Anterior cingulate cortex (tissue), 58 donors: ENCODE measurements at regions not wholly inside any gene's neighbourhood (a gene's known extent, or its start where the extent isn't known, plus 50 kb on each side); places are given as distances from the start of the nearest gene placed in this dataset.

Source experiments
- DNase-seq, 58 donors: peaks; one replicate each; lab custom pipeline; 2025; lab: John Stamatoyannopoulos, UW

DNA sequence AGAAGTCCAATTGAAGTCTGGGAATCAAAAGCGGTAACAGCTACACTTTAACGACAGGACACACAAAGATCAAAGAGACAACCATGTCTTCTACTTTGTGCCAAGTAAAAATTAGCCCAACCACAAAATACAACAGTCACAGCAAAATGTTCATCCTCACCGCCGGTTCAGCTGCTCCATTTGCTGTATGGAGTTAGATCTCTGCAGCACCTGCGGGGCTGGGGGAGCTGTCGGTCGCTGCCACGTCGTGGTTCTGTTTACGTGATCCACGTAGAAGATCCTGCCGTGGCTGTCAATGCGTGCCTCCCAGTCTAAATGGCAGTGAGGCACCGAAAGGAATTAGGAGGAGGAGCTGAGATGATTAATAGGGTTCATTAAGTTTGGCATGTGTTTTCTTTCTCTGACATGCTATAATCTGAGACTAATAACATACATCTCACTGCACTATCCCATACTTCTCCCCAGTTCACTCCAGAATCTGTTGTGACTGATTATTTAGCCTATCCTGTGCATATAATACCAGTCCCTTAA, 136.5 kb upstream of the STK17B start:
- DNase-seq: no peak

DNA sequence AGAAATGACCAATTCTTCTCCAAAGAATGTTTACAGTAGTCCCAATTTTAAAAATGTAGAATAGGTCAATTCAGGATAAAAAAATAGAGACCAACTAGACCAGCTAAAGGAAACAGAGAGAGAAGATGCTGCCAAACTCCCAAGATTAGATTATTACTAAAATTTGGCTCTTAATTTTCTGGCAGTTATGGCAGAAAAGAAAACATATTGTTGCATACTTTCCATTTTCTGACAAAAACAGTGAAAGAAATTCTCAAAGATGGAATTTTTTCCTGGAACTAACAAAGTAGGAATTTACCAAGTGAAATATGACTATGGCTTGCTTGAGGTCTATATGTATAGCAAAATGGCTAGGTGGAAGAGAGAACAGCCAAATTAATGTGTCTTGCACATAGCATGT, 138.3 kb upstream of the STK17B start:
- DNase-seq: no peak

DNA sequence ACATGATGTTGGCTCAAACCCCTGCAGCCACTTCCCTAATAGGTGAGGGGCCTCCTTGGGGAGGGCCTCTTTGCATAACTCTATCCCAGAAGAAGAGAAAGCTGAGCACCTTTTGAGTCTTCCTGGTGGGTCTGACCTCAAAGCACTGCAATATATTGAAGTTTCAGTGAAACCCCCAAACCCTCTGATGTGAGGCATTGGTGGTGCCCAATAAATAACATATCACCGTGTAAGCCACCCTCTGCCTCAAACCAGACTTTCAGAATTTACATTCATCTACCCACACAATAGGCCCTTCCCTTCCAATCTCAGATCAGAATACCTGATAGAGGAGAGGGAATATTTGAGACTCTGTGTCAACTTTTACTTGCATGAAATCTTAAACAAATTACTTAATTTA, 142.8 kb upstream of the STK17B start:
- no peak for DNase-seq

DNA sequence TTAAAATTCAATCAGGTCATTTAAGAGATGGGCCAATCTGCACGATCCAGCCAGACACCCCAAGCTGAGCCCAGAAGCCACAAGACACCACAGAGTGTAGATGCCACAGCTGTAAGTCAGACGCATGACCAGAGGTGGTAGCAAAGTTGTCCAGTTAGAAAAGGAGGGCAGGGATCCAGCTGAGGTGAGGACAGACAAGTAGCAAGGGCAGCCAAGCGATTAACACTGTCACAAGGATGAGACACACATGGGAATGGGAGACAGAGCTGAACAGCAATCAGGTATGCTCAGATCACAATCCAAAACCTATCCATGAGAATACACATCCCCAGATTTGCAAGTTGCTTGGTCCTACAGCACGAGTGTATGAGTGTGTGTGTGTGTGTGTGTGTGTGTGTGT, 143.4 kb upstream of the STK17B start:
- no peak for DNase-seq

DNA sequence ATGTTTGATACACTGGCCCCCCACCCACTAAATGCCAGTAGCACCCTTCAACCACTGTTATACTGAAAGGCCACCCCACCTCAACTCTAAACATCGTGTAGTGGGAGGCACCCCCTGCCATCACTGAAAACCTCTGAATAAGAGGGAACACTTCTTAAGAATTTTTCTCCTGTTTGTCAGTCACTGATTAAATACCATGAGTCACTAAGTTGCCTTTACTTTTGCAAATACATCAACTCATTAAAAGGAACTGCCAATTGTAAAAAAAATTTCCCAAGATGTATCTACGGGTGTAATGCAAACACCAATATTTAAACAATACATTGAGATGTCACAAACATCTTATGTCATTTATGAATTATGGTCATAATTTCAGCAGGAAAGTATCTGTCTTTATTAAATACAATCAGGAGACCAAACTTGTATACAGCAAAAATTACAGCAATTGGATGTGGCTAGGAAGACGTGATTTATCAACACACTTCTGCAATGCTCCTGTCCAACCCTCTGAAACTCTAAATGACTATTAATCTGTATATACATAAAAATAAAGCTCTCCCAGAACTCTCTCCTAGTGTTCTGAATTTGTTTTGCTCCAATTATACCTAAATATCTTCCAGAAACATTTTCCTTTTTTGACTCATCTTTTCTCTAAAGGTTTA, 144.1 kb upstream of the STK17B start:
- DNase-seq: no peak

DNA sequence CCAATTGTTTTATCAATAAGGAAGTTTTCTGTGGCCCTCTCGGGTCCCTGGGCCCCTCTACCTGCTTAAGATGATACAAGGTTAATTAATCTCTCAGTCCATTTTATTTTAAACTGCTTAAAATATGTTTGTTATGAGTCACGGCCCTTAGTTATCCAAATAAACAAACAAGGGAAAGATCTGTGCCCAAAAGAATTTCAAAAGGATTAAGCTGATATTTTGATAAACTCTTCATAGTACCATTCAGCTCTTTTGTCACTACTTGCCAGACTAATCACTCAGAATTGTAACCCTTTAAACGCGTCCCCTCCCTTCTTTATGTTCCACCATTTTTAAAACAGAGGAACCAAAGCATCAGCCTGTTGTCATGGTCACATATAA, 144.7 kb upstream of the STK17B start:
- no peak for DNase-seq

DNA sequence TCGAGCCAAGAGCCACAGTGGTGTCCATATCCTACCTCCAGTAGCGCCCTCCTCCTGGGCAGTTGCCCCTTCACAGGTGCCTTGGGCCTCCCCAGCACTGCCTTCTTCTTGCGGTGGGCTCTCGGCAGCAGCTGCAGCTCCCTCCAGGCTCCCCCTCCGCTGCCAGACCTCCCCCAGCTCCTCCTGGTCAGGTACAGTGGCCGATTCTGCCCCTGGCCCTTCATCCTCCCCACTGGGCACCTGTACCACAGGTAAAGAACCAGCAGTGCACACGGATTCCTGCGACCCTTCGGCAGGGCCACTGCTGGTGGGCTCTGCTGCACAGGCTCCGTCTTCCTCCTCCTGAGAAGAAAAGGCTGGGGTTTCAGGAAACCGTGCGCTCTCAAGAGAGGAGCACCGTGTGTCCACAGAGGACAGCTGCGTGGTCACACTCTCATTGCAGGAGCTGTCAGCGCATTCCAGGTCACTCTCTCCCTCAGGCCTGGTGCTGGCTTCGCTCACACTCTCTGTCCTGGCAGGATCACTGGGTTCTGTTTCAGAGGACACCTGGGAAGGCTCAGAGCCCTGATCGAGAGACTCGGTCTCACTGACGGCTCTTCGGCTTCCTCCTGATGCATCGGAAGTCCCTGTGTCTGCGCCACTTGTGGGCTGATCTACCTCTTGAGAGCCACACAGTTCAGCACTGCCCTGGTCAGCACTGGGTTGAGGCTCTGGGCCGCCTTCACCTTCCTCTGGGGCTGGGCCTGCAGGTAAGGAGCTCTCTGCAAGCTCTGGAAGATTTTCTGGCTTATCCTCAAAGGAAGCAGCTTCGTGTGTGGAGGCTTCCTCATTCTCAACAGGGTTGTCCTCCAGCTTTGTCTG, 147.4 kb upstream of the STK17B start:
- DNase-seq: no peak

DNA sequence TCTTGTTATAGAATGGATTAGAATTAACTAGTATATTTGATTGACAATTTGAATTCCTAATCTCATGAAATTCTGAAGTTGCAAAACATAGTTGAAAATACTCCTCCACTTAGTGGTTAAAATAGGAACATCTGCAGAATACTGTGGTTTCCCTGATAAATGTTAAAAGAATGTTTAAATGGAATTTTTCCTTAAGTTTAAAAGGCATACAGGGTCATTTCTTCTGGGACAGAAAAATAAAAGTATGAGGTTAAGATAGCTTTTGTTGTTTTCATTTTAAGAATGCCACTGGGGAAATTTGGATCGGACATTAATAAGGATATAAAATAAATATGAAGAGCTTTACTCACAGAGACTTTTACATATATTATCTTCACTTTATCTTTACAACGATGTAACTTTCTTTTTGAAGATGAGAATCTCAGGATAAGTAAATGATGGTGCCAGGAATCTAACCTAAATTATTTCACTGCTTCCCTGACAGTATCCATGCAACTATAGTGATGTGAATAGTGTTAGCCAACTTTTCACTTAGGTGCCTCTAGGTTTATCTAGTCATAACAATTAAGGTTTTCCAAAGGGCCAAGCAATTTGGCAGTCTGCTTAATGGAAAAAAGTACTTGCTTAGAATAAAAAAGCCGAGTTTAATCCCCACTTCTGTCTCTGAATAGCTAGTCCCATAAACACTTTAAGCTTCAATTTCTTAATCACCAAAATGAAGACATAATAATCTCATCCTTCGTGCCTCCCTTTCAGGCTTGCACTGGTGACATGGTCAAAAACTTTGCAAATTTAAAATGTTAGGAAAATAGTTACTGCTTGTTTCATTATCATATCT, 151.8 kb upstream of the STK17B start:
- no peak for DNase-seq

DNA sequence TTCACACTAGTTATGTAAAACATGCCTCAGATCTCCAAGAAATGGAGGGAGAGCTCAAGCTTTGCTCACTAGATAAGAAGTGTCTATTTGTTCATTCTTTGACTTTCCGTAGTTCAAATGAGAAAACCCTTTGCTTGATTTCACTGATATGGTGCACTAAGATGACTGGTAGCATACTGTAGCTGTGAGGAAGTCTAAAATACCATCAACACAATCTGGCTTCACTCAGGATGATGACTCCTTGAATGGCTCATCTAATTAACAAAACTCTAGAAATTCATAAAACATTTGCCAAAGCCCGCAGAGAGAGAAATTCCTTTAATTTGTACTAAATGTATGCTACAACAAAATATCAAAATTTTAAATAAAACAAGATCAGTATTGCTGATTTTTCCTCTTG, 152.8 kb upstream of the STK17B start:
- no peak for DNase-seq

DNA sequence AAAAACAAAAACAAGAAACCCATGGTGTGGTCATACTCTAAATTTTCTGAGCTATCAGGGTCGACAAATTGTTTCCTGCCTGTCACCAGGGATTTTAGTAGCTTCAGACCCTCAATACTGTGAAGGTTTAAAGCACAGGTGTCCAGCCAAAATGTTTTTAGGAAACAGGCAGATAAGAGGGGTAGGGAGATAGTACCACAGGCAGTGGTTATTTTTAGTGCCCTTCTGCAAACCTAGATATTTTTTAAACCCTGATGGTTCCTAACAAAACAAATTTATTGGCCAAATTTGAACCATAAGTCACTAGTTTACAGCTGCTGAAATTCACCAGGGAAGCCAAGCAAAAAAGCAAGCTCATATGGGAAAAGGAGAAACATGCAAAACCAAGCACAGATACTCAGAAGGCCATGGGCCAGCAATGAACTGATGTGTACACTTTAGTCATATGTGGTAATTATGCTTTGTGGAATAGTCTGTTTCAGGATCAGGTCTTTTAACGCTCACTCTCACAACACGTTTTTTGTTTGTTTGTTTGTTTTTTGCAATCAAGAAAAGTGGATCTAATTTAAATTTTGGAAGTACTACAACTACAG, 156.8 kb upstream of the STK17B start:
- no peak for DNase-seq

DNA sequence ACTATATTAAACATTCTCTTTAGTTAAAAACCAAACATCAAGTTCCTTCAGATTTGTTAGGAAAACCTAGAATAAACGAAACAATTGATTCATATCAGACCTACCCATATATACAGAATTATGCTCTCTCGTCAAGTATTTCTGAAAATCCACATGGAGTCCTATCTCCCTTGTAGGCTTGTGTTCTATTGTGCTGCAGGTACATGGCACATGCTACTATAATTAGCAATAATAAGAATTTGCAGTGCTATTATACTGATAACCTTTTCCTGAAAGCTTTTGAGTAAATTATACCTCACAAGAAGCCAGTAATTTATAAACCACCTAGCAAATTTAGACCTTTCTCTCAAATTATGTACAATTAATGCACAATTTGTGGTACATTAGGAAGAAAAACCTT, 158.6 kb upstream of the STK17B start:
- no peak for DNase-seq

DNA sequence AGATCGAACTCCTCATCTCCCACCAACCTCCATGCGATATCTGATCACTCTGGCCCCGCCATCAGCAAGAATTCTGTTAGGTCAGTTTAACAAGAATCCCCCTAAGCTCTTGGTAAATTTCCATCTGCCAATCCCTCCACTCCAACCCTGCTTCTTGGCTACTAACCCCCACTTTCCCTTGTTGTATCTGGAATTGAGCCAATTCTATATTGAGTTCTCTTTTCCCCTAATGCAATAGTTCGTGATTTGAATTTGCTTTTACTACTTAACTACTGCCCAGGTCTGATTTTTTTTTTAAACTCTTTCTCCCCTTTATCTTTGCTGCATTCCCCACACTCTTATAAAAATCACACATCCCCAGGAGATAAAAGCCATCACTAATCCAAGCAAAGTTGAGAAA, 159.3 kb upstream of the STK17B start:
- DNase-seq: no peak

DNA sequence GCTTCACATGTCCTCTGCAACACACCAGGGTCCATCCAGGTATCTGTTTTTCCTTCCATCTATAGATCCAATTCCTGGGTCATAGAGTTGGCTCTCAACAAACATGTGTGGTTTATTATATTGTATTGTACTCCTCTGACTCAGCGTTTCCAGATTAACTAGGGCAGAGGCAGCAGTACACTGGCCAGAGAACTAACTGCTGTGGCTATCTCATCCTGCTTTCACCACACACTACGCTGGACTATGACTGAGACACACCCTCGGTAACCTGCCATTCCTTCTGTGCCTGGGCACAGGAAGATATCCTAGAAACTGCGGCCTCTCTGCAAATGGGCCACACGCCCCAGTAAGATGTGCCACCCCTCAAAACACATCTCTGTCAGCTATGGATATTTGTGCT, 159.8 kb upstream of the STK17B start:
- no peak for DNase-seq

DNA sequence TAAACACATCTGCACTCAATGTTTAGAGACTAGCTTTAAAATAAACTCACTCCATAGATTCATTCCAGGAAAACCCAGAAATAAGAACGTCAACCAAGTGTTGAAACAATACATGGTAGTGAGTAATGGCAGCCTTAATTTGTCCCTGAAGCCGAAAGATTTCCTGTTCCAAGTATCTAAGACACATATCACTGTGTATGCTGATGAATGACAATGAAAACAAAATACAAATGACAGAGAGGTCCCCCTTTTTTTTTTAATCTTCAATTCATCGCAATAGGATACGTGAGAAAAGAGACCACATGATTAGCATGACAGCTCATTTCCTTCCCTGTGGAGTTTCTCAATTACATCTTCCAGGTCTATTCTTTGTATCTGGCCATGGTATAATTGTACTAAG, 160.5 kb upstream of the STK17B start:
- no peak for DNase-seq

DNA sequence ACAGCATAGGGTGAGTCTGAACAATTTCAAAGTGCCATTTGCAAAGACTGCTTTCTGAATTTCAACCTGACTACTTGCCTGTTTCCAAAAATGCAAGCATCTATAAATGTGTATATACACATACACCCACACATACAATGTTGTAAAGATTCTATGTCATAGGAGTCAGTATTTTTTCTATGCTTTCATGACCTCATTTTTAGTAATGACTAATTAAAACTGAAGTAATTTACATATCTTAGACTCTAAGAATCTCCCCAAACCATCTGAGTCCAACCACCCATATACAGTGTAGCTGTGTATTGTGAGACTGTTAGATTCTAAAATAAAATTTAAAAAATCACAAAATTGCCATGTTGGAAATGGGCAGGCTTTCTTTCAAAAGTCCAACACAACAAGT, 162.0 kb upstream of the STK17B start:
- DNase-seq: no peak

DNA sequence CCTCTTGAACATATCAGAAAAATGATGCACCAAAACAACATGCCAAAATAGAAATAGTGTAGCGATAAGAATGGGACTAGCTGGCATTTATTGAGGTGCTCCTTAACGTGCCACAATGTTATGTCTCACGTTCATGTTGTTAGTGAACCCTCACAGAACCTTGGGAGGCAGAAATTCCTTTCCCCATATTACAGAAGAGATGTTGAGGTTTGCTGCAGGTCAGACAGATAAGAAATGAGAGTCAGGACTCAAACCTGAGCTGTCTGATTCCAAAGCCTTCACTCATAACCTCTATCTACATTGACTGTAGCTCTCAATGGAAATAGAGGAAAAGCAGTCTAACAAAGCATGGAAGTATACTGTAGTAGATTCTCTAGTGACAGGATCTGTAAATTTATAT, 163.3 kb upstream of the STK17B start:
- no peak for DNase-seq

DNA sequence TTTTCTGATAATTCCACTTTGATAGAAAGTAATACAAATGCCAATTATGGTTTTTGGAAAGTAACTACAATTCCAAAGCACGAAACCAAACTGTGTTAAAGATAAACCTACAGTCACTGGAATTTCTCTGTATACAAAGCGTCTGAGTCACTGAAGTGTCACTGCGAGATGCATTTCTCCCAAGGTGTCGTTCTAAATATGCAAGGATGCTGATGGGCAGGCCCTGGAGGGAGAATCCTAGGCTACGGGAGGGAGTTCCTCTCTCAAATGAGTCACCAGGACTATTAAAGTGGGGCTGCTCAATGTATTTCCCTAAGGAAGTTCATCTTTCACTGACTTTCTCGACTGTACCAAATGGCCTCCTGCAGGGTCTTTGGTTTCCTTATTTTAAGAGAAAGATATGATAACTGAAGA, 163.8 kb upstream of the STK17B start:
- peak in 1 of 58 donors; percentile 7 for DNase-seq

DNA sequence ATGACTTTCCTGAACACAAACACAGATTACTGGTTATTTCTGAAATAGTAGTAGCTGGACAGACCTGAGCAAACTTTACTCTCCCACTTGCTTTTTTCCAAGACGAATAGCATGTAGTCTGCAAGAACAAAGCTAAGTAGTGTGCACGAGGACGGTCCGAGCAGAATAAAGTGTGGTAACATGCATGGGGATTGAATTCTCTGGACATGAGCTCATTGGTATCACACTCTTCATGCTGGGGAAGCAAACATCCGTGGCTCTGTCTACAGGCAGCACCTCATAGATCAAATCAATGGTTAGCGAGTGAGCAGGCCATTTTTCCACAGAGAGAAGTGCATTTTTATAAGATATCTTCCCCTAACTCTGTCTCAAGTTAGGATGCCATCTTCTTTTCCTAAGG, 164.8 kb upstream of the STK17B start:
- no peak for DNase-seq

DNA sequence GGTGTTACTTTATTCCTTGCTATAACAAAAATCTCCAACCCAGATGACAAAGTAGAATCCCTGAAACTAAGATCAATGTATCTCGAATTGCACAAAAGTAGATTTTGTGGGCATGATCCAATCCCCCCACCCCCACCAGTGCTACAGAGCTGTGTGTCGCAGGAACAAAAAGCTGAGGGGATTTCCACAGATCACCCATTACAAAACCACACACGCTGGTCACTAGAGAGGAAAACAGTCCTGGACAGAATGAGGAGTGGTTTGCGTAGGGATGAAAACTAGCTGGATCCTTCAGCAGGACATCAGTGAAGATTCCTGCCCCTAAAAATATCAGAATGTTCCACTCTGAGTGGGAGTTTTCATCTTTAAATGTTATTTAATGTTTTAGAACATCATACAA, 165.3 kb upstream of the STK17B start:
- no peak for DNase-seq

DNA sequence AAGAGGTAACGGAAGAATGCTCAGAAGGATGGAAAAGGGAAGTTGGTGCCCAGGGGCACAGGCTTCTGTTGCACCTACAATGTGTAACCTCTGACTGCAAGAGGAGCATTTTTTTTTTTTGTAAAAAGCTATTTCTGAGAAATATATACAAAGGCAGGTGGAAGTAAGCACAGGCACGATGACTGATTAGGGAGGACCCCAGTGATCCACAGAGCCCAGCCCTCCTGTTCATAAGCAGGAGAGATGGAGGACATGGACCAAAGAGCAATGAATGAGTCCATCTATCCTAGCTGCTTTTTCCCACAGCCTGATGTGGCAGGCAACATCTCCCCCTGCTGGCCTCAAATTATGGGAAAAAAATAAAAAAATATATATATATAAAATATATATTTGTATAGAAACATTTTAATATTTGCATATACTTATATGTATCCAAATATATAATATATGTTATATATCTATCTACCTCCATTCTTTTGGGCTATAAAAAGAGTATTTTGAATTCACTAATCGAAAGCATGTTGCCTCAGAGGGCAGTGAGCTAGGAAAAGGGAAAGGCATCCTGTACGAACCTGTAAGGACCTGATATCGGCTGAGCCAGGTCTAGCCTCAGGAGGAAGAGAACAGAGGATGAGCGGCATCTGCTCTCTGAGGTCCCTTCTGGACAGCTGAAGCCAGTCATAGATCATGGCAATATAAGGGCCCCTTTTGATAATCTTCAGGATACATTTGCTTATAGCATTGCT, 166.0 kb upstream of the STK17B start:
- DNase-seq: peak in 1 of 58 donors; percentile 2
